RWPE2 (cell line): ENCODE measurements at regions not wholly inside any gene's neighbourhood (a gene's known extent, or its start where the extent isn't known, plus 50 kb on each side); places are given as distances from the start of the nearest gene placed in this dataset.
"Not testable (repeated sequence)": the region's sequence is repeated elsewhere in the genome, so short reads cannot be mapped to it uniquely, and the experiment has no call there.

Source experiments
- ATAC-seq: fragments of 200-7000 bp; cut with Tn5 transposase; 3 replicates; pipeline ENCODE4 v1.9.1; 2021; ENCODE audit warnings: low read depth
- DNase-seq: peaks from one replicate; pipeline ENCODE4 v3.0.0-alpha.2; 2020; ENCODE audit warnings: low spot score
- H3K27ac ChIP-seq: fragments of 450-650 bp; 2 replicates; pipeline ENCODE4 v1.5.1; 2017; ENCODE audit warnings: mild to moderate bottlenecking; ENCODE audit not compliant: poor library complexity, severe bottlenecking
- H3K27me3 ChIP-seq: fragments of 250-450 bp; sonication (Bioruptor Pico); 2 replicates; pipeline ENCODE4 v1.5.1; 2021; ENCODE audit warnings: mild to moderate bottlenecking, moderate library complexity; ENCODE audit not compliant: insufficient read depth, poor library complexity, severe bottlenecking
- H3K36me3 ChIP-seq: fragments of 250-450 bp; sonication (Bioruptor Pico); 2 replicates; pipeline ENCODE4 v1.5.1; 2020; ENCODE audit warnings: low read depth, mild to moderate bottlenecking, moderate library complexity
- H3K4me1 ChIP-seq: fragments of 250-450 bp; sonication (Bioruptor Pico); 2 replicates; pipeline ENCODE4 v1.5.1; 2021; ENCODE audit warnings: mild to moderate bottlenecking, moderate library complexity; ENCODE audit not compliant: insufficient read depth, poor library complexity, severe bottlenecking
- H3K4me3 ChIP-seq: fragments of 250-450 bp; sonication (Bioruptor Pico); 2 replicates; pipeline ENCODE4 v1.5.1; 2021; ENCODE audit warnings: mild to moderate bottlenecking, moderate library complexity; ENCODE audit not compliant: severe bottlenecking
- H3K9me3 ChIP-seq: fragments of 250-450 bp; sonication (Bioruptor Pico); 2 replicates; pipeline ENCODE4 v1.5.1; 2021; ENCODE audit warnings: mild to moderate bottlenecking, moderate library complexity; ENCODE audit not compliant: severe bottlenecking
- CTCF ChIP-seq: fragments of 450-650 bp; IDR thresholded peaks from one replicate; pipeline ENCODE4 v1.5.1; 2017; ENCODE audit warnings: mild to moderate bottlenecking, moderate library complexity; ENCODE audit not compliant: poor library complexity, severe bottlenecking

DNA sequence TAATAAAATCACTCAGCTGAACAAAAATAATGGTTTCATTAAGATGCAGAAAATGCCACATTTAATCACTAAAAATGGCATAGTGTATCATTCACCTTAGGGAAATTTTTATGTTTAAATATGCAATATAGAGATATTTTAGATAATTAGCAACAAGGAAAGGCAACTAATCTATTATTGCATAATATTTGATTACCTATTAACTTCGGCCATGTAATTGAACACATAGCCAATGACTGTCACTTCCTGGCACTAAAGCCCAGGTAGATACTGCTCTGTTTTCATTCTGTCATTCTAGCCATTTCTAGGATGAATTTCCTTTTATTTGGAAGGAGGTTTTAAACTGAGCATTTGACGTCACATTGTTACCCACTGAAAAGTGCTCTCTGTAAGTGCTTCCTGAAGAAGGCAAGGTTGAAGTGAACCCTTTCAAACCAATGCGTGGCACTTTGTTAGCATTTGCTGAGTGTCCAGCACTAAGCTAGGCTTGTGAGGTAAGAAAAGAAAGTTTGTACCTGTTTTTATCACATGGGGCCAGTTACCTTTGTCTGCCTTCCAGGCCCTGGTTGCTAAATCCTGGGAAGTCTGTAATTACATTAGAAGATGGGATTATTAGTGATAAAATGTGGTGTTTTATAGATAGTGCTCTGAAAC, 67.8 kb upstream of the LSM6 start:
- H3K27ac ChIP-seq: no peak overlapping the region
- DNase-seq (no peak), ATAC-seq (no peak)
- TF ChIP-seq CTCF: no peak
- H3K9me3 ChIP-seq: no peaks in the 10 kb centered on the region
- H3K36me3 ChIP-seq: no peaks in the 10 kb centered on the region
- H3K4me1 ChIP-seq: no peaks in the 10 kb centered on the region
- H3K27me3 ChIP-seq: no peaks in the 10 kb centered on the region
- H3K4me3 ChIP-seq: no peak overlapping the region

GRCh38 chr4:146105464-146105863, 70.1 kb upstream of the LSM6 start:
- H3K4me3 ChIP-seq: no peak overlapping the region
- no peaks in the 10 kb centered on the region for H3K36me3 ChIP-seq
- no peak overlapping the region for H3K27ac ChIP-seq
- no peaks in the 10 kb centered on the region for H3K9me3 ChIP-seq
- no peak for TF ChIP-seq CTCF
- ATAC-seq: no peak
- no peaks in the 10 kb centered on the region for H3K27me3 ChIP-seq
- H3K4me1 ChIP-seq: no peaks in the 10 kb centered on the region
- DNase-seq: no peak

GRCh38 chr4:146104541-146104940, 71.0 kb upstream of the LSM6 start:
- Histone ChIP-seq H3K27me3 (no peaks in the 10 kb centered on the region), H3K4me3 (no peak overlapping the region), H3K9me3 (no peaks in the 10 kb centered on the region), H3K27ac (no peak overlapping the region), H3K36me3 (no peaks in the 10 kb centered on the region), H3K4me1 (no peaks in the 10 kb centered on the region)
- DNase-seq: no peak
- TF ChIP-seq CTCF: no peak
- no peak for ATAC-seq

- H3K9me3 ChIP-seq, ATAC-seq, H3K27ac ChIP-seq, H3K4me1 ChIP-seq, H3K4me3 ChIP-seq, DNase-seq, H3K27me3 ChIP-seq, H3K36me3 ChIP-seq: not testable (repeated sequence)
Measured at GRCh38 chr4:146104052-146104451, 71.5 kb upstream of the LSM6 start.

DNA sequence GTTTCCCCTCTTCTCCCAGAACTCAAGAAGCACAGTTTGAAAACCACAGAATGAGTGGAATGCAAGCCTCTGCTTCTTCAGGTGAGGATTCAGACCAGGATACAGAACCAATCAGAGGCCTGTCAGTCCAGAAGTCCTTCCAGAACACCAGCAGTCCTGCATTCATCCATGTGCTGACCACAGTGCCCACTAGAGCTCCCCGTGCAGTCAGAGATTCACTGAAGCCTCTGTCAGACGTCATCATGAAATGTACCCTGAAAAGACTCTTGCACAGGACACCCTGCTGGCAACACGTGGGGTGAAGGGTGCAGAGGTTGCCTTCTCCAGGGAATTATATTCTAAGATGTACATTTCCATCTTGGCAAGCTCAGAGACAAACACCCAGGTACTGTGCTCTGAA, 75.9 kb upstream of the LSM6 start:
- Histone ChIP-seq H3K27me3 (no peaks in the 10 kb centered on the region), H3K36me3 (no peaks in the 10 kb centered on the region), H3K9me3 (no peaks in the 10 kb centered on the region), H3K4me1 (no peaks in the 10 kb centered on the region), H3K27ac (no peak overlapping the region), H3K4me3 (no peak overlapping the region)
- no peak for TF ChIP-seq CTCF
- no peak for ATAC-seq
- DNase-seq: no peak
